IPS-NIHi7 (cell line): ENCODE measurements at regions not wholly inside any gene's neighbourhood (a gene's known extent, or its start where the extent isn't known, plus 50 kb on each side); places are given as distances from the start of the nearest gene placed in this dataset.
A peak's percentile ranks its signal among the peaks of the same experiment; 100 is the strongest.
"Not testable (repeated sequence)": the region's sequence is repeated elsewhere in the genome, so short reads cannot be mapped to it uniquely, and the experiment has no call there.

Source experiments
- DNase-seq: peaks from one replicate; pipeline ENCODE4 v3.0.0; 2012; ENCODE audit warnings: mixed read lengths; ENCODE audit errors: extremely low spot score

DNA sequence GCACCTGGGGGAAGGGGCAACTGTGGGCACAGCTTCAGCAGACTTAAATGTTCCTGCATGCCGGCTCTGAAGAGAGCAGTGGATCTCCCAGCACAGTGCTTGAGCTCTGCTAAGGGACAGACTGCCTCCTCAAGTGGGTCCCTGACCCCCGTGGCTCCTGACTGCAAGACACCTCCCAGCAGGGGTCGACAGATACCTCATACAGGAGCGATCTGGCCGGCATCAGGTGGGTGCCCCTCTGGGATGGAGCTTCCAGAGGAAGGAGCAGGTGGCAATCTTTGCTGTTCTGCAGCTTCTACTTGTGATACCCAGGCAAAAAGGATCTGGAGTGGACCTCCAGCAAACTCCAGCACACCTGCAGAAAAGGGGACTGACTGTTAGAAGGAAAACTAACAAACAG, 871.5 kb downstream of the DIAPH3 start:
- DNase-seq: not testable (repeated sequence)

GRCh38 chr13:59299584-59299983, 864.1 kb downstream of the DIAPH3 start:
- no peak for DNase-seq

- DNase-seq: no peak
Observed at GRCh38 chr13:59300355-59301173, 863.2 kb downstream of the DIAPH3 start.

DNA sequence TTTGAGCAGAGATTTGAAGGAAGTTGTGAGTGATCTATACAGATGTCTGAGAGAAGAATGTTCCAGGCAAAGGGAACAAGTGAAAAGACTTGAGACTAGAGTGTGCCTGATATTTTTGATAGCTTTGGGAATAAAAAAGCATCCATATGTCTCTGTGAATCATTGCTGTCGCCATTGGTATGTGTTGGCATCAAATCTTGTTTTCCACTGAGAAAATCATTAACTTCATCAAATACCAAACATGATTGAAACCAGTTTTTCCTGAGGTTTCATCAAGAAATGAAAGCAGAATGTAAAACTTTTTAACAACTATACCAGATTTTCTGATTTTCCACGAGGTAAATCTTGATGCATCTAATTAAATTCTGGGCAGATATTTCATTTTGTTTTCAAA, 862.6 kb downstream of the DIAPH3 start:
- no peak for DNase-seq

GRCh38 chr13:59303433-59303832, 860.3 kb downstream of the DIAPH3 start:
- DNase-seq: no peak

- no peak for DNase-seq
Observed at GRCh38 chr13:59304596-59304995, 859.1 kb downstream of the DIAPH3 start.

- DNase-seq: no peak
Observed at GRCh38 chr13:59305896-59306295, 857.8 kb downstream of the DIAPH3 start.

DNA sequence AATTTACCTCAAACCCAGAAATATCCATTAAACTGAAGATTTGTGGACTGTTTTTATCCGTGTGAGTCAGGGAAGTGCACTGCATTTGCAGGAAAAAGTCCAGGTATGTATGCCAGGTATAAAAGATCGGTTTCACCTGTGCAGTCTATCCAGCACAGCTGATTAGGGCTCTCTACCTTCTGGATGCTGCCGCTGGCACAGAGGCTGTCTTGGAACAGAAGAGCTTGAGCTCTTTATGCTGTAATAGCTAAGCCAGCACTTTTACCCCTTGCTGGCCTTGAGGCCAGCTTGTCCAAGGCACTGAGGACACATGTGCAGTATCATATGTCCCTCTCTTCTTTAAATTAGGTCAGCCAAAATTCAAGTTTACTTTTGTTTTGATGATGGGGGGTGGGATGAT, 851.0 kb downstream of the DIAPH3 start:
- DNase-seq: no peak

DNA sequence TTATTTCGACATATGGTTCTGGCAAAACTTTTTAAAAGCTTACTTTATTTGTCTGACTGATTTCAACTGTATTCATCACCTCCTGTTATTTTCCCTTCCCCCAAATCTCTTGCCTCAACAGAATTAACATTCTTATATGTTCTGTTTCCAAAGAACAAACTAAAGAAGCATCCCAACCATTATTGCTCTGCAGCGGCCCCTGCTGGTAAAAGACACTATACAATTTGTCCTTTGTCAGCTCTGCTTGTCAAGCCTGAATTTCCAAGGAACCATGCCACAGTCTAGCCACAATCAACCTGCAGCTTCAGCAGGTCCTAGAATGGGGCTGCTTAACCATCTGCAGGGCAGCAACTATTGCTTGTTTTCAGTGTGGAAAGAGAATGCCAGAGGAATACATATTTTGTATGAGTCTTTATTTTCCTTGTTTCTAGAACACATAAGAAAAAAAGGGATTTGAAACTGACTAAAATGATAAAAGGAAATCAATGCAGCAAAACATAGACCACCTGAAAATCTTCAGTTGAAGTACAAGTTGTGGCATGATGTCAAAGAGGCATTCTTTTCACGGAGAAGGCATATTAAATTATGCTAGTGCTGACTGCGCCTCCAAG, 845.3 kb downstream of the DIAPH3 start:
- DNase-seq: peak; percentile 68

DNA sequence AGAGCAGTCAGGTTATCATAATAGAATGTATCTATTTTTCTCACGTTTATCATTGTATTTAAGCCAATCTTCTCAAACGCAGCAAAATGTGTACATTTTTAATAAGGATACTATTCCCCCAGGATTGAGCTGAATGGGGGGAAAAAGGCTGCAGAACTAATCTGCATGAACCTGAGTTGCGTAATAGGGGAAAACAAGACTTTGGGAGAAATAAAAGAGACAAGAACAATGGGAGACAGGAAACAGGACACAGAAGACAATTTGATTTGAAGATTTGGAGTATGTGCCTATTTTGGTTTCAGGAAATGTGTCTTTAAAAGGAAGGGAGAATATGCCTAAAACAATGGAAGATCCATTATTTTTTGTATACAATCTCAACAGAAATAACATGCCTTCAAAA, 844.5 kb downstream of the DIAPH3 start:
- DNase-seq: no peak

- DNase-seq: no peak
Observed at GRCh38 chr13:59320021-59320420, 843.7 kb downstream of the DIAPH3 start.

DNA sequence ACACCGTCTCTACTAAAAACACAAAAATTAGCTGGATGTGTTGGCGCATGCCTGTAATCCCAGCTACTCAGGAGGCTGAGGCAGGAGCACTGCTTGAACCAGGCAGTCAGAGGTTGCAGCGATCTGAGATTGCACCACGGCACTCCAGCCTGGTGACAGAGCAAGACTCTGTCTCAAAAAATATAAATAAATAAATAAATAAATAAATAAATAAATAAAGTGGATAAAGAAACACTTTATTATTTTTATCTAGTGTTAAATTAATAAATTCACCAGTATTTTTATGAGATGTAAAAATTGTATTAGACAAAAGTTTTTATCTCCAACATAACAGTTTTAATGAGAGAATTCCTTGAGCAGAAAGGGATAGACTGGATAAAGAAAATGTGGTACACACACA, 839.3 kb downstream of the DIAPH3 start:
- not testable (repeated sequence) for DNase-seq

DNA sequence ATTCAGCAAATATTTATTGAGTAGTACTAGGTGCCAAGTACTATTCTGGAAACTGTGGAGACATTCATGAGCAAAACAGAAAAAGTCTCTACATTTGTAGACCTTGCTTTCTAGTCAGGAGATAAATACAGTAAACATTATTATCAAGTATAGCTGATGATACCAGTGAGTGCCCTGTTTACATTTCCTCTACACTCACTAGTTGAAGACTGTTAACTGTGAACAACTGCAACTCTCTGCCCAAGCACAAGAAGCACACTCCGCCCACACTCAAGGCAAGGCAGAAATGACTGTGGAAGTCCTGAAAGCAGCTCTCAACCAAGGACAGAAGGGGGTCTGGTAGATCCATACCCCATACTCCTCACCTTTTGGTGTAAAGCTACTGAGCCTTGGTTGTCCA, 837.0 kb downstream of the DIAPH3 start:
- DNase-seq: no peak

GRCh38 chr13:59330764-59331163, 833.0 kb downstream of the DIAPH3 start:
- no peak for DNase-seq

DNA sequence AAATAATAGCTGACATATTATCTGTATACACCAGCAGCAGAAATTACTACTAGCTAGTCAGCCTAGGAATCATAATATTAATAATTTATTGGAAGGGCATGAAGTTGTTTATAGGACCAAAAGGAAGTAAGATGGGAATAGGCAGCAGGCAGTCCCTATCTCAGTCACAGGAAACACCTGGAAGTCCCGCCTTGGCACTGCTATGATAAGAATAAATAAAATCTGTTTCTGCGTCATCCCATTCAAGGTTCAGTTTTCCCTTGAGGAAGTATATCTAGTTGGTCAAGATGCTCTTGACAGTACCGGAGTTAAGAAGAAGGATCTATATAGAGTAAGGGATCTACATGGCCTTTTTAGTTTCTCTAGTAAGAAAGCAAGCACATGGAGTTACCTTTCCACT, 830.8 kb downstream of the DIAPH3 start:
- no peak for DNase-seq

GRCh38 chr13:59337070-59337469, 826.7 kb downstream of the DIAPH3 start:
- DNase-seq: no peak

GRCh38 chr13:59340151-59340550, 823.6 kb downstream of the DIAPH3 start:
- no peak for DNase-seq

GRCh38 chr13:59340581-59340980, 823.1 kb downstream of the DIAPH3 start:
- DNase-seq: no peak

DNA sequence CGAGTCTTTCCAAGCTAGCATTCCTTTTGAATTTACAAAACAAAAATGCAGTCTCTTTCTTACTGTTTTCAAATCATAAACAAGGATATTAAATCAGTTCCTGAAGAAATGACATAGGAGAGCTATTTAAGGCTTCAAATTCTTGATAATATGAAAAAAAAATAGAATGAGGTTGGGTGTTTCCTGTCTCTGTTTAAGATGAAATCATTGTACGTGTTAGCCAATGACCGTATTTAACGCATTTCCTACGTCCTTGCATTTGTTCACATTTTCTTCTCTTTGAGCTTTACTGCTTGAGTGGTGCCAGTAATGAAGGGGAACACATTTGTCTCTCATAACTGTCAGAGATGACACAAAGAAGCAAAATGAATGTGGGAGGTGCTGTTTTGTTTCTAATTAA, 821.3 kb downstream of the DIAPH3 start:
- no peak for DNase-seq

GRCh38 chr13:59343132-59343531, 820.6 kb downstream of the DIAPH3 start:
- DNase-seq: no peak

- no peak for DNase-seq
Observed at GRCh38 chr13:59343993-59344822, 819.5 kb downstream of the DIAPH3 start.

DNA sequence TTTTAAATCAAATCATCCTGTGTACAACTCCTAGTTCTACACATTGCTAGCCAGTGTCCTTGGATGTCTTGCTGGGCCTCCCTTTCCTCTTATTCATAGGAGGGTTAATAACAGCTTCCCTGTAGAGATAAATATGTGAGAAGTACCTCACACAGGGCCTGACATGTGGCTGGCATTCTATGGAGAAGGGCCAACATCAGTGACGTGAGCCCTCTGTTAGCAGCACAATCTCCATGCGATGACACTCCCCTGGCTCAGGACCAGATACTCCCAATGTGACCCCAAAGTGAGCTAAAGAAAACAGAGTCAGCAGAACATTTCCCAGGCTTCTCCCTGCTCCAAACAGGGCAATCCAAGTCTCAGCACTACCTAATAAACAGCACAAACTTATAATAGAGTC, 818.4 kb downstream of the DIAPH3 start:
- no peak for DNase-seq
